Skin epidermis (tissue), 12 donors: ENCODE measurements at regions not wholly inside any gene's neighbourhood (a gene's known extent, or its start where the extent isn't known, plus 50 kb on each side); places are given as distances from the start of the nearest gene placed in this dataset.

ENCODE experiments used
- H3K27ac ChIP-seq, 21 experiments: fragments of 200-600 bp; sonication (generic) in 11 of 21; one replicate each; pipeline ENCODE4 v1.5.0; 2020; ENCODE audit warnings: mild to moderate bottlenecking in 3 of 21, inconsistent platforms in 2 of 21, moderate library complexity in 2 of 21
- H3K4me3 ChIP-seq, 7 experiments: fragments of 200-600 bp; sonication (generic) in 2 of 7; one replicate each; pipeline ENCODE4 v1.5.0; 2020; ENCODE audit warnings: inconsistent platforms in 2 of 7, mild to moderate bottlenecking in 2 of 7, moderate library complexity in 1 of 7

DNA sequence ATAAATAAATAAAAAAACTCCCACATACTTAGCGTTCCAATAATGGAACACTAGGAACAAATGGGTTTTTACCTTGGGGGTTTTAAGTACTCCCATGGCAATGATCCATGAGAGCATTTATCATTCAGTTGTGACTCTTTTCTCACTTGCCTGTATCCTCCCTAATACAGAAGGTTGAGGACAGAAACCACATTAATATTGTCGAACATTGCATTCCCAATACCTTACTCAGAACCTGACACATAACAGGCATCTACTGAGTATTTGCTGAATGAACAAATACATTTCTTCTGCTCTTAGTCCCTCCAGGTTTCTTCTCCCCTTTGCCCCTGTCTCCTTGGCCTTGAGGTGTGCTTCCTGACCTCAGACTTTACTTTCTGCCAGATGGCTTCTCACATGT, 175.9 kb downstream of the CEMIP2 start:
- Histone ChIP-seq H3K27ac (no peak overlapping the region), H3K4me3 (no peak overlapping the region)

DNA sequence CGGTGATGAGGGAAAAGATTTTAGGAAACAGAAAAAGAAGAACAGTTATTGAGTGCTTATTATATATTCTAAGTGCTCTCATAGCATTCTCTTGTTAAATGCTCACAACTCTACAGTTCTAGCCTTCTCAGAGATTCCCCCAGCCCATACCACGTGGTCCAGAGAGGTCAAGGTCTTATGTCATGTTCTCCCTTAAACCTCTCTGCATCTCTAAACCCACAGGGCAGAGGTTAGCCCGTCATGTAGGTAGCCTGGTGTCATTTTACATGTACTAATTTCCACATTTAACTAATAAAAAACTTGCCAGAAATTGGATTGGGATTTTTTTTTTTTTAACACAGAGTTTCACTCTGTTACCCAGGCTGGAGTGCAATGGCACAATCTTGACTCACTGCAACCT, 178.0 kb downstream of the CEMIP2 start:
- H3K4me3 ChIP-seq, result no peak overlapping the region
- H3K27ac ChIP-seq, result no peak overlapping the region

DNA sequence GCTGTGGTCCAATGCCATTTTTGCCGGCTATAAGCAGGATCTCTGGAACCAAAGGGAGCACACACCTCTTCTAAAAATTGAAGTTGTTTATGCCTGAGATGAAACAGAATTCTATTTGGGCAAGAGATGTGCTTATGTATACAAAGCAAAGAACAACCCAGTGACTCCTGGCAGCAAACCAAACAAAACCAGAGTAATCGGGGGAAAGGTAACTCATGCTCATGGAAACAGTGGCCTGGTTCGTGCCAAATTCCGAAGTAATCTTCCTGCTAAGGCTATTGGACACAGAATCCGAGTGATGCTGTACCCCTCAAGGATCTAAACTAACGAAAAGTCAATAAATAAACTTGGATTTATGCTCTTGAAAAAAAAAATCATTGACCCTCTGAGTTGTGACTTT, 178.7 kb downstream of the CEMIP2 start:
- Histone ChIP-seq H3K4me3 (no peak overlapping the region), H3K27ac (no peak overlapping the region)

DNA sequence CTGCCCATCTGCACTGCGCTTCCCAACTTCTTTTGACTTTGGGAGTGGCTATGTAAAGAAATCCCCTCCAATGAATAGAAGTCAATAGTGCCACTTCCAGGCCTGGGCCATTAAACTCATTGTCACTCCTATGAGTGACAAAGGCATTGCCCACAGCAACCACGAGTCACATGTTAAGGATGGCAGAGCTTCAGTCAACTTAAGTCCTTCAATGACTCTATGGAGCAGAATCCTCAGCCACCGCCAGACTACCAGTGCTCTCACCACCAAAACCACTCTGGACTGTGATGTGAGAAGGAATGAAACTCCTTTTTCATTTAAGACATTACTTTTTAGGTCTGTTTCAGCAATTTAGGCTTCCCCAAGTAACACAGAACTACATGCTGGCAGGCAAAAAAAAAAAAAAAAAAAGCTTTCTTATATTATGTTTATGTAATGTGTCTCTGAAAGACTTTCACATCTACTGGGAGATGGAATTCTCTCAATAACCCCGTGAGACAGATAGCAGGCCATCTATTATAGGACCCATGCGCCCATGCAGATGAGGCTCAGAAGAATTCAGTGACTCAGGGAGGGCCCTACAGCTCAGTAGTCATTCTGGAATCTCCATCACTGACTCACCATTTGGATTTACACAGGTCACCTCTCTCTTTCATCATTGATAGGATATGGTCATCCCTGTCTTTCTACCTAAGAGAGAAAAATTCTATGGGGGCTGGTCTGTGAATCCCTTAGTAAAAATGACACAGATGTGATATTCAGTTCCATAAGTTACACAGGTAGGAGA, 180.5 kb downstream of the CEMIP2 start:
- H3K4me3 ChIP-seq, result no peak overlapping the region
- H3K27ac ChIP-seq, result no peak overlapping the region

DNA sequence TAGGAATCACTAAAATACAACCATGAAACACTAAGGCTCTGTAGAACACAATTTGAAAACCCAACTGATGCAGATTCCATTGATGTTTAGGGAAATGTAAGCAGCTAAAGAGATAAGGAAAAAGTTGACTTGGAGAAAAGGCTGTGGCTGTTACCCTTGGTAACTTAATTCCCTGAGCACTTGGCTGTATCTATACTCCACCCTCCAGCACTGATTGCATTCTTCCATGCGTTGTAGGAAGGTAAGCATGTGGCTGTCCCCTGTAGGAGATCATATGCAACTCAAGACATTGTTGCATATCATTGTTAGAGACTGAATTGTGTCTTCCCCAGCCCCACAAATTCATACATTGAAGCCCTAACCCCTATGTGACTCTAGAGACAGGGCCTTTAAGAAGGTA, 184.5 kb downstream of the CEMIP2 start:
- no peak overlapping the region for H3K4me3 ChIP-seq
- H3K27ac ChIP-seq, result no peak overlapping the region

DNA sequence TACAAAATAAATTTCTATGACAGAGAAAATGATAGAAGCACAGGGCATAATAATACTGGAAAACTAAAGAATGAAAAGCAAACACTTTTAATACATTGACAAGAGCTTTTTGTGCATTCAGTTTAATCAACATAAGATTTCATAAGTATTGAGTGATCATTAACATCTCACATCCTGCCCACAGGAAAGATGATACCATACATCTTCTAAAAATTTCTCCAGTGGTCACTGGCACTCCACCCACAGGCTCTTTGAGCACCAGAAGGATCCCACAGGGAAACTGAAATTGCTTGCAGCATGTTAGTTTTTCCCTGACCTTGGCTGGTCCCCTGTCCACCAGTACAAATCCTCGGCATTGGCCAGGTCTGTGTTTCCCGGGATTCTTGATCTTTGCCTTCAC, 186.0 kb downstream of the CEMIP2 start:
- no peak overlapping the region for H3K4me3 ChIP-seq
- H3K27ac ChIP-seq, result no peak overlapping the region

DNA sequence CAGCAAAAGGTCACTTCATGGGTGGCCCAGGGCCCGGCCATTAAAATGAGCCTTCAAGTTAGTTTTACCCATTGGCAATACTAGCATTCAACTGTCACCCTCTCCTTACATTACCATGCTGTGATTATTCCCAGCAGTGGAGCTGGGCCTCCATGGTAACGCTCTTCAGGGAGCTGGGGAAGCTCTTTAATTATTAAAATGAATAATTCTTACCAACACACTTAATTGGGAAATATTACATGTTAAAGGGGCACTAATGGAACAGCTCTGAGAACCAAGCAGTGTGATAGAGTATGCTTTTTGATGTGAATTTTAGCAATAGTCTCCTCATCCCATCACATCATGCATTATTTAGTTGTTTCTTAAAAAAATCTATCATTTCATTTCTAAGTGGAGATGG, 187.2 kb downstream of the CEMIP2 start:
- Histone ChIP-seq H3K27ac (no peak overlapping the region), H3K4me3 (no peak overlapping the region)

DNA sequence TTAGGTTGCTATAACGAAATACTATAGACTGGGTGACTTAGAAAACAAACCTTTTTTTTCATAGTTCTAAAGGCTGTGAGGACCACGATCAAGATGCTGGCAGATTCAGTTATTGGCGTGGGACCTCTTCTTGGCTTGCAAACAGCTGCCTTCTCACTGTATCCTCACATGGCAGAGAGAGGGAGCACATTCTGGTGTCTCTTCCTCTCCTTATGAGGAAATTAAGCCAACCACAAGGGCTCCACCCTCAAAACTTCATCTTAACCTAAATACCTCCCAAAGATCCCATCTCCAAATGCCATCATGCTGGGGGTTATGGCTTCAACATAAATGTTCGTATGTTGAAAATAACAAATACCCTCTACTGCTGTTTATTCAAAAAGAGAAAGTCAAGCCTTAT, 197.1 kb downstream of the CEMIP2 start:
- H3K4me3 ChIP-seq, result no peak overlapping the region
- H3K27ac ChIP-seq, result no peak overlapping the region

DNA sequence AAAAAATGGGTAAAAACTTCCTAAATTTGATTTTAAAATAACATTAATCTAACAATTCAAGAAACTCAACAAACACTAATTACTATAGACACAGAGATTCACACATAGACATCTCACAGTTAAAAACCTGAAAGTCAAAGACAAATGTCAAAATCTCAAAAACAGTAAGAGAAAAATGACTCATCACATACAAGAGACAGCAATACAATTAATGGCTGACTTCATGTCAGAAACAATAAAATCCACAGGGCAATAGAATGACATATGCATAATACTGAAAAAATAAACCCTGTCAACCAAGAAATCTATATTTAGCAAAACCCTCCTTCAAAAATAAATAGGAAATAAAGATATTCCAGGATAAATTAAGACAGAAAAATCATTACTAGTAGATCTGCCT, 200.4 kb downstream of the CEMIP2 start:
- Histone ChIP-seq H3K4me3 (no peak overlapping the region), H3K27ac (no peak overlapping the region)

DNA sequence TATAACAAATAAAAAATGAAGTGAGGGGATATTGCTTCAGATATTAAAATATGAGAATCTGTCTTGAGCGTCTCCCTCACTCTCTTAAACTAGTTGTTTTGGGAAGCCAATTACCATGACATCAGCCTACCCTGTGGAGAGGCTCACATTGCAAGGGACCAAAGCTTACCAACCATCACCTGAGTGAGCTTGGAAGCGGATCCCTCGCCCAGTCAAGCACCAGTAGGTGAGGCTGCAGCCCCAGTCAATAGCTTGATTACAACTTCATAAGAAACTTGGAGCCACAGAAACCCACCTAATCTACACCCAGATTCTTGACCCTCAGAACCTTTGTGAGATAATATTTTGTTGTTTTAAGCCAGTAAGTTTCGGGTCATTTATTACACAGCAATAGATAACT, 206.2 kb downstream of the CEMIP2 start:
- Histone ChIP-seq H3K27ac (no peak overlapping the region), H3K4me3 (no peak overlapping the region)

DNA sequence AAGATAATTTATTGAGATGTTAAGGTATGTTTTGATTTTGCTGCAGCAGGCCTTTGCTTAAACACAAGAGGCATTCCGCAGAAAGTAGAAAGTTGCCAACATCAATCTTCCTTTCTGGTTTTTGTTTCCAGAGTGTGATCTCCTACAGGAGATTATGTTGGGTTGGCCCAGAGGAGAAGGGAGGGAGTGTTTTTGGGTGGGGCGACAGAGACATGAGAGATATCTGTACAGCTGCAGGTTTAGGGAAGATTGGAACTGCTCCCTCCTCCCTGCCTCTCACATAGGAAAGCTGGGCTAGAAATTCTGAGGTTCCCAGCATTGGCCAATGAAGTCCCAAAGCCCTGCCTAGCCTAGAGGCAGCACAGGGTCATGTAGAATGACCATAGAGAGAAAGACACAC, 211.0 kb downstream of the CEMIP2 start:
- no peak overlapping the region for H3K4me3 ChIP-seq
- H3K27ac ChIP-seq, result no peak overlapping the region

DNA sequence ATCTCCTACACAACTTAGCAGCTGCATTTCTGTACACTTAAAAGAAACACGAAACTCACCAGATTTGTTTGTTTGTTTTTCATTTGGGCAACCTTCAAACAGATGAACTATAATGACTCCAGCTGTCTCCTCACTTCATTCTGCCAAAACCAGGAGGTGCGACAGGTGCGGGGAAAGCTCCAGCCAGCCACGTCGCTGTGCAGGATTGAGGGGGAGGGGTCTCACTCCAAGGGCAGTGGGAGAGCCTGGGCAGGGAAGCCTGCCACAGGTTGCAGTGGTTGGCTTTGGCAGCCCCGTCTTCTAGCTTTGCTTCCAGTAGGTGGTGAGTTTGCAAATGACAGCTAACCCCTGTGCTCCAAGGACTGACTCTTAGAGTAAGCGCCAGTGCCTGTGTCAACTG, 215.8 kb downstream of the CEMIP2 start:
- H3K4me3 ChIP-seq, result no peak overlapping the region
- H3K27ac ChIP-seq, result no peak overlapping the region

DNA sequence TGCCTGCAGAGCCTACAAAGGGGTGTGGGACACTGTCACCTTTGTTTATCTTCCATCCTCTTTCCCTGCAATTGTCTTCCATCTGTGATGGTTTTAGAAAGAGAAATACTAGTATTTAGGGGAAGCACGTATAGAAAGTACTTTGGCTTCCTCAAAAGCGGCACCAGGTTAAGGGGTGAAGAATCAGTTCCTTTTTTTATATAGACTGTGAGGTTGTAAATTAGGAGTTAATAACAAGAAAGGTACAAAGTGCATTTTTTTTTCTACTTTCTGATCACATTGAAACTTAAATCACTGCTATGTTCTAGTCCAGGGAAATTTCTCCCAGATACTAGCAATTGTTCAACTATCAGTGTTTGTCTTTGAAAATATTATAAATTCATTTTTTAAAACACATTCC, 219.3 kb downstream of the CEMIP2 start:
- no peak overlapping the region for H3K27ac ChIP-seq
- H3K4me3 ChIP-seq, result no peak overlapping the region

DNA sequence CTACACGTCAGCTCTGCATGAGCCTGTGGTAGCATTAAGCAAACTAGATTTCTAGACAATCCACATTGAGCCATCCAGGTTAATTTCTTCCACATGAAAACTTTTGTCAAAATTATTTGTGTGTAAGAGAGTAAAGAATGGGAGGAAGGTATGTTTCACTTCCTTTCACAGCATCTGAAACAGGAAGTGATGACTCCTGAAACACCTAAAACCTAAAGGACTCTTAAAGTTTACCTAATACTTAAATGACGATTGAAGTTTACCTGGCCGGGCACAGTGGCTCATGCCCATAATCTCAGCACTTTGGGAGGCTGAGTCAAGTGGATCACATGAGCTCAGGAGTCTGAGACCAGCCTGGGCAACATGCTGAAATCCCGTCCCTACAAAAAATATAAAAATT, 223.8 kb downstream of the CEMIP2 start:
- no peak overlapping the region for H3K4me3 ChIP-seq
- H3K27ac ChIP-seq, result no peak overlapping the region

DNA sequence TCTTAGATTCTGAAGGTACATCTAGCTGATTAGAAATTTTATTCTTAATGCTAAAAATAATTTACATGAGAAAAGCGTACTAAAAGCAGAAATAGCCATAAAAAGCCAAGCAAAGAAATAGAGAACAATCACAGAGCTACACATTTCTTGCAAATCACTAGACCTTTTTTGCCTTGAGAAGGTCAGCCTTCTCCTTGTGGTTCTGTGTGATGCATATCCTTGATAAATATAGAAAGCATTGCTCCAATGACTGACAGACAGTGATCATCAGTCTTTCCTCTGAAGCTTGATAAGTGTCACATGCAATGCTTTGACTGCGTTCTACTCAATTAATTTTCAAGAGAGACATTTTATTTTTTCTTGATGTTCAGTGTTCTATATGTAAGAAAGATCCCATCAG, 226.9 kb downstream of the CEMIP2 start:
- no peak overlapping the region for H3K4me3 ChIP-seq
- H3K27ac ChIP-seq, result no peak overlapping the region

DNA sequence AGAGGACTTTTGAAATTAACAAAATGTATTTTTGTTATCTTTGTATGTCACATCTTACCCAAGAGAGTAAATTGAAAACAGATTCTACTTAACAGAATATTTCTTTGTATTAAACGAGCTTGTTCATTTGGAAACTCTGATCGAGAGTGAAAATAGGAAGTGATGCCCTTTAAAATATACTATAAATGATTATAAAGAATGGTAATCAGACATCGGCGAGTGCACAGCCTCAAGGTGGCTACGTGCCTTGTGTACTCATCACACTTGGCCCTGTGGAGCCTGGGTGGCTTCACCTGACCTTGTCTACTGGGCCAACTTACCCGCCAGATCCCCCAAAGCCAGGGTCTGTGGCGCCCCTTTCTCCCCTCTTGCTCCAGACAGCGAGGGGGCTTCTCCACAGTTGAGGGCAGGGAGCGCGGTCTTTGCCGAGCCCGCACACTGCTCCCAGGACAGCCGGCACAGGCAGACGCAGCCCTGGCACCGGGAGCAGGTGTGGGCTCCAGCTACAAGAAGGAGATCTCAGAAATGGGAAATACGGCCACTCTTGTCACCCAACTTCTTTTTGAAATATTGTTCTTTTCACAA, 243.2 kb downstream of the CEMIP2 start:
- H3K4me3 ChIP-seq, result no peak overlapping the region
- no peak overlapping the region for H3K27ac ChIP-seq

DNA sequence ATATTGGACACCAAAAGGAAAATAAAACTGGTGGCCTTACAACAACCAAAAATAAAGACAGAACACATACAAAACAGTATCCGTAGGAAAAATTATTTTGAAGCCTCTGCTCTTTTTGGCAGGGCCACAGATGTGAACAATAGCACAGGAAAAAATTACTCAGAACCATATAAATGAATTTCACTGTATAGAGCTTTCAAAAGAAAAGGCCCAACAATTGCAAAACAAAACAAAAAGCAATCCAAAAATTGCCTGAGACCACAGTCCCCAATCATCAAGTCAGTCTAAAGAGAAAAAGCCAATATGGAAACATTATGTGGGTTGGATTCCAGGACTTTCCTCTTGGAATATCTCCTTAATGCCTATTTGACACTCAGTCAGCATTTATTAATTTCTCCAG, 243.8 kb downstream of the CEMIP2 start:
- Histone ChIP-seq H3K4me3 (no peak overlapping the region), H3K27ac (no peak overlapping the region)

DNA sequence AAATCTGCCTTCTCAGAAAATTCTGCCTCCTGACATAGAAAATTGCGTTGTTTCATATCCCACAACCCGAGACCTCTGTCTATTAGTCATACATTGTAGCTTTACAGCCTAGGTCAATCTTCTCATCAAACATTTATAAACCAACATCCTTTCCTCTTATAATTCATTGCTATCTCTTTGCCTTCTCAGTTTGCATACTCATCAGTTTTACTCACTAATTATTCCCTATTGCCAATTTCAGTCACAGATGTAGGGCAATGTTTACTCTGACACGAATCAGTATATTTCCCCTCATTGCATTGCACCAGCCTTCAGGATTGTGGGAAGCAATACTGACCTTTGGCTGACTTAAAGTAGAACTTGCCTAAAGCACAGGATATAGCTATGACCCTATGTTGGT, 247.2 kb downstream of the CEMIP2 start:
- Histone ChIP-seq H3K27ac (no peak overlapping the region), H3K4me3 (no peak overlapping the region)

DNA sequence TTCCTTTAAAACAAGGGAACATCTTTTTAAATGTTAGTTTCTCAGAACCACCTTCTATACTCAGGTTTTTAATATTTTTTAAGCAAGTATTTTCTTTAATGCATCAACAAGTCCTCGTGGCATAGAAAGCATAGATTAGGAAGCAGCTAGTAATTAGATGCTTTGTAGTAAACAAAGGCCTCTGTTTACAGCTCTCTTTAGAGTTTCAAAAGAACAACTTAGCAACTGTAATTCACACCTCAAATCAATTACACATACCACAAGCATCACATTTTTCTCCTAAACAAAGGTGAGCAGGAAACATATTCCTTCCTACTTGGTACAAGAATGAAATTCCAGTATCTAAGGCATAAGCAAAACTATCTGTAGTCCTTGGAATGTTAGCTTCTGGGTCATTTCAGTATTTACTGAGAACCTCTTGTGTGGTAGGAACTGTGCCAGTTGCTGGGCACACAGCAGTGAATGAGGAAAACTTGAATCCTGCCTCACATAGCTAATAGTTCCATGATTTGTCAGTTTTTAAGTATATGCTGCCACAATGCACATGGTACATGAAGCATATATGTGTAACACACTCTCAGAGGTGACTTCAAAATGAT, 249.1 kb downstream of the CEMIP2 start:
- H3K4me3 ChIP-seq, result no peak overlapping the region
- H3K27ac ChIP-seq, result no peak overlapping the region

DNA sequence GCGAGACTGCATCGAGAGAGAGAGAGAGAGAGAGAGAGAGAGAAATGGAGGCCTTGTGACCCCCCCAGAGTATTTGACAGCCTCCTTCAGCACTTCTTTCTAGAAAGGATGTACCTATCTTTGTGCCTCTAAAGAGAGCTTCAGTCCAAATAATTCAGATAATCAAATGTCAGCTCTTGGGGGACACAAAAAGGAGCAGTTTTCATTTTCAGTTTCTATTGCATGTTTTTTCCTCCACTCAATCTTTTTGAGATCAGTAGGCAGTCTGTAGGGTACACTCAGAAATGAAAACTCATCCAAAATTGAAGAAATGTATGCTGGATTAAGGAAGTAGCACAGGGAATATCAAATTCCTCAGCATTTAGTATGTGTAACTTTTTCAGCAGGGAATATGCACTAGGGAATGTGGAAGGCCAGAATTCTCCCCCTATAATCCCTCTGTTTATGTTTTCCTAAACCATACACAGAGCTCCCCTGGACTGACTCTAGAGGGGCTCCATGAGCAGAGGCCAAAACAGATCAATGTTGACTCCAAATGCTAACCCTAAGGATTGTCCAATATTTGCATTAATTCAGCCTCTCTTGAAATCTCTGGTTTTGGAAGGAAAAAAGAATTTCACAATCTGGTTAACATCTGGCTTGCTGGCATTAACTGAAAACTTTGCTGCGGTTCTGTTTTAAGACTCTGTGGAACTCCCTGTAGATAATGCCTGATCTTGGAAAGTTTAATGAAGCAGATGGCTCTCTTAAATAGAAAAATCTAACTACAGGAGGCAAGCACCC, 250.1 kb downstream of the CEMIP2 start:
- Histone ChIP-seq H3K27ac (no peak overlapping the region), H3K4me3 (no peak overlapping the region)

DNA sequence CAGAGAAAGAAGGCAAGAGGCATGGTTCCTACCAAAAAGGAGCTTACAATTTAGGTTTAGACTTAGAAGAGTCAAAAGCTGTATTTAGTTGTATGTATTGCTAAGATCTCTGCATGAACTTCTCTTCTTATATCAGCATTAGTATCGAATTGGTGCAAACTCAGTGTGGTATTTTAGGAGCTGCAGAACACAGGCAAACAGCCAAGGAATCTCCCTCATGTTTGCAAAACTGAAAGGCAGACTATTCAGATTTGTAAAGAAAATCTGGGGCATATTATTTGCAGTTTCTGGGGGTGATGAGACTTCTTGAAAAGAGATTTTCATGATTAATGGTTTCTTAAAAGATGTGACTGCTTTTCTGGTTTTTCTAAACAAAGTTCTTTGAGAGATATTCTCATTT, 252.7 kb downstream of the CEMIP2 start:
- H3K27ac ChIP-seq, result peak overlapping the region in 1 of 21 experiments; percentile 46
- no peak overlapping the region for H3K4me3 ChIP-seq
